GM13977 (cell line): ENCODE measurements at regions not wholly inside any gene's neighbourhood (a gene's known extent, or its start where the extent isn't known, plus 50 kb on each side); places are given as distances from the start of the nearest gene placed in this dataset.

Experiments used
- DNase-seq: peaks from one replicate; pipeline ENCODE4 v3.0.0; 2012; ENCODE audit warnings: low spot score
- CTCF ChIP-seq: IDR thresholded peaks from 2 replicates; pipeline ENCODE4 v1.5.1; 2012; ENCODE audit warnings: mild to moderate bottlenecking, control low read depth; ENCODE audit not compliant: insufficient read depth; ENCODE audit errors: extremely low read depth, missing control alignments
- in situ Hi-C: fragments of 300-500 bp; cut with MboI; formaldehyde crosslinking; loops from one replicate; pipeline ENCODE4 v1.12.0; 2022; ENCODE audit warnings: low sequenced_read_pairs, low pct_unique_long_range_greater_than_20kb, mixed read lengths, inconsistent platforms; ENCODE audit not compliant: unreplicated experiment

DNA sequence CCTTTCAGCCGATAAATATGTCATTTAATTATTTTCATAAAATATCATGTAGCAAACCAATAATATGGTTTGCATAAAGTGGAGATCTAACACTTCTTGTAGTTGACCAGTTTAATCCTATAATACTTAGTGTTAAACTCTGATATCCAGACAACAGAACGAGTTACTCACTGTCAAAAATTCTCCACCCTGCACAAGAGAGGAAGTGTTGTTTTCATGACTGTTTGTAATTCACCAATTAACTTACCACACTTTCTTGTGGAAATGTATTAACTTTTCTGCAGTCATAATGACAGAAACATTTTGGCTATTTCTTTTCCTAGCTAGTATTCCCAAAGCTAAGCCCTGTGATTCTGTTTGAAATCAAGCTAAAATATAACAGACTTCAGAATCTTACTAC, 555.3 kb upstream of the FTMT start:
- in situ Hi-C loops, result no loop called here
- no peak for DNase-seq

GRCh38 chr5:121299153-121299552, 552.5 kb upstream of the FTMT start:
- no peak for TF ChIP-seq CTCF
- in situ Hi-C loops, result no loop called here
- DNase-seq, result no peak

More for the DNA sequence above, 555.3 kb upstream of the FTMT start:
- TF ChIP-seq CTCF, result no peak

GRCh38 chr5:121304838-121305237, 546.8 kb upstream of the FTMT start:
- no peak for DNase-seq
- TF ChIP-seq CTCF, result no peak
- in situ Hi-C loops, result no loop called here

DNA sequence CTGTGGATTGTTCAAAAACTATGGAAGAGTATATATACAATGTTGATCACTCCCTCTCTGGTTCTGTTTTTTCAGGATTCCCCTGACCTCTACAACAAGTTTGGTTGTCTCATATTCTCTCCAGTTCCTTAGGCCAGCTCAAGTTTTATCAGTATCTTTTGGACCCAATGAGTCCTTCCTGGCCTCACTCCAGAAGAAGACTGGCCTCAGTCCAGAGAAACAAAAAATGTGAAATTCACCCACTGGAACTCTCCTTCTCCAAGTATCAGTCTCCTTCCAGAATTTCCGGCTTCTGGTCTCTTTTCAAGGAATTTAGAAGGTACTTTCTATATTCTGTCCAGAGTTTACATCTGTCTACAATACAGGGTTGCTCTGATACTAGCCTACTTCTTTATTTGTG, 537.8 kb upstream of the FTMT start:
- no peak for DNase-seq
- no peak for TF ChIP-seq CTCF
- in situ Hi-C loops, result no loop called here

DNA sequence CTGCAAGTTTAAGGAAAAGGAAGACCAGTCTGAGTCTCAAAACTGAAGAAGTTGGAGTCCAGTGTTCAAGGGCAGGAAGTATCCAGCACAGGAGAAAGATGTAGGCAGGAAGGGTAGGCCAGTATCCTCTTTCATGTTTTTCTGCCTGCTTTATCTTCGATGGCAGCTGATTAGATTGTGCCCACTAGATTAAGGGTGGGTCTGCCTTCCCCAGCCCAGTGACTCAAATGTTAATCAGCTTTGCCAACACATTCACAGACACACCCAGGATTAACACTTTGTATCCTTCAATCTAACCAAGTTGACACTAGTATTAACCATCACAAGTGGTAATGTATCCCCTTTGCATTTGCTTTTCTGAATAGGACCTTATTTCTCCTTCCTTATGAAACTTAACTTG, 535.9 kb upstream of the FTMT start:
- in situ Hi-C loops, result no loop called here
- no peak for TF ChIP-seq CTCF
- no peak for DNase-seq

- in situ Hi-C loops, result no loop called here
- TF ChIP-seq CTCF, result no peak
- no peak for DNase-seq
Observed at GRCh38 chr5:121319292-121319691, 532.4 kb upstream of the FTMT start.

DNA sequence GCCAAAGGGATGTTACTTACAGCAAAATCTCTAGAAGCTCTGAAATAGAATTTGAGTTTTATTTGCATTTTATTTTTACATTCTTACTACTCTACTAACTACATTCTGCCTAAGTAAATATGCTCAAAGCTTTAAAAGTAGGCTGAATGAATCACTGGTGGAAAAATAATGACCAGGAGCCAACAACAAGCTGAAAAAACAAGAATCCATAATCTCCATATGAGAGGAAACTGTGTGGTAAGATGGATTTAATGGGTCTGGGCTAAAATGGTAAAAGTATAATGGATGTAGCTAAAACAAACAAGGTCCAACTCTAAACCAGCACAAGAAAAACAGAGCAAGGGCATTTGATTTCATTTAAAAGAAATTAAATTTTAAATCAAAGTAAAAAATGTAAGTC, 525.8 kb upstream of the FTMT start:
- in situ Hi-C loops, result no loop called here
- TF ChIP-seq CTCF, result no peak
- DNase-seq, result no peak
